HCT116 (cell line): ENCODE measurements at regions not wholly inside any gene's neighbourhood (a gene's known extent, or its start where the extent isn't known, plus 50 kb on each side); places are given as distances from the start of the nearest gene placed in this dataset.

Source experiments
- ATAC-seq: fragments of 200-7000 bp; cut with Tn5 transposase; 2 replicates; pipeline ENCODE4 v1.9.1; 2020; ENCODE audit warnings: mild to moderate bottlenecking, moderate library complexity
- BruUV-seq: library from RNA; stranded (reverse); fragments of 400-500 nt; replicated peaks from 2 replicates; lab custom pipeline; 2021; lab: Mats Ljungman, UMichigan
- CTCF ChIA-PET: fragments of 300-600 bp; sonication (Branson Sonifier 250); formaldehyde crosslinking; loops from one replicate; lab custom pipeline; 2021; ENCODE audit warnings: antibody characterized with exemption; lab: Charles Lee
- POLR2A ChIA-PET: fragments of 300-600, 350-600 bp; sonication (Branson Sonifier 250); formaldehyde crosslinking; loops from one replicate; lab custom pipeline; 2021; ENCODE audit warnings: antibody characterized with exemption; lab: Charles Lee
- RAD21 ChIA-PET, 2 experiments: fragments of 300-600 bp; sonication (Branson Sonifier 250); formaldehyde crosslinking; loops; one replicate each; lab custom pipeline; 2023; ENCODE audit warnings: low total read pairs in 2 of 2; ENCODE audit not compliant: uncharacterized antibody in 2 of 2, unreplicated experiment in 2 of 2, low non-redundant PET in 1 of 2; lab: Charles Lee
- DNase-seq: peaks from one replicate; pipeline ENCODE4 v3.0.0-alpha.2; 2010; ENCODE audit warnings: low read depth, low spot score
- H2AFZ ChIP-seq: fragments of 200-600 bp; shearing (Covaris generic), sonication (generic); 2 replicates; pipeline ENCODE4 v1.6.1; 2017; ENCODE audit warnings: low read depth, mixed run types, mixed read lengths, antibody characterized with exemption, low read length; ENCODE audit not compliant: poor library complexity, severe bottlenecking
- H3K27ac ChIP-seq: 2 replicates; pipeline ENCODE4 v1.5.1; 2012; ENCODE audit warnings: low read depth, low read length
- H3K27me3 ChIP-seq: fragments of 200-600 bp; sonication (generic); 2 replicates; pipeline ENCODE4 v1.6.1; 2016; ENCODE audit warnings: mixed run types, low read length, mixed read lengths; ENCODE audit not compliant: insufficient read depth
- H3K36me3 ChIP-seq, 2 experiments: fragments of 200-500 bp in 1 of 2; fragments of 200-600 bp in 1 of 2; sonication (Bioruptor generic) in 1 of 2; sonication (generic) in 1 of 2; 2 replicates each; pipeline versions ENCODE4 v1.5.1 to v1.6.1; 2014 to 2016; ENCODE audit warnings: low read length in 2 of 2, inconsistent platforms in 1 of 2, mixed read lengths in 1 of 2, mixed run types in 1 of 2; ENCODE audit not compliant: insufficient read depth in 2 of 2, control insufficient read depth in 1 of 2
- H3K4me1 ChIP-seq, 2 experiments: fragments of 200-600 bp in 1 of 2; sonication (generic) in 1 of 2; 2 replicates each; pipeline versions ENCODE4 v1.5.1 to v1.6.1; 2012 to 2017; ENCODE audit warnings: low read length in 2 of 2, inconsistent platforms in 1 of 2, mild to moderate bottlenecking in 1 of 2, mixed read lengths in 1 of 2, mixed run types in 1 of 2, moderate library complexity in 1 of 2; ENCODE audit not compliant: insufficient read depth in 2 of 2, control insufficient read depth in 1 of 2
- H3K4me2 ChIP-seq: fragments of 200-600 bp; sonication (generic); 2 replicates; pipeline ENCODE4 v1.6.1; 2017; ENCODE audit warnings: mixed run types, low read length, mixed read lengths
- H3K4me3 ChIP-seq, 2 experiments: fragments of 200-600 bp in 1 of 2; sonication (generic) in 1 of 2; replicated peaks in 1 of 2; 2 replicates each; pipeline ENCODE4 v1.5.1; 2011 to 2016; ENCODE audit warnings: low read length in 2 of 2, control low read depth in 1 of 2, low read depth in 1 of 2, mild to moderate bottlenecking in 1 of 2, mixed read lengths in 1 of 2, mixed run types in 1 of 2
- H3K79me2 ChIP-seq: fragments of 200-600 bp; sonication (generic); 2 replicates; pipeline ENCODE4 v1.6.1; 2017; ENCODE audit warnings: mild to moderate bottlenecking, mixed run types, low read length, moderate library complexity, mixed read lengths; ENCODE audit not compliant: insufficient read depth
- H3K9ac ChIP-seq: fragments of 200-600 bp; sonication (generic); 2 replicates; pipeline ENCODE4 v1.6.1; 2016; ENCODE audit warnings: low read length, mixed read lengths
- H3K9me2 ChIP-seq: fragments of 200-600 bp; sonication (generic), shearing (Covaris generic); 2 replicates; pipeline ENCODE4 v1.6.1; 2017; ENCODE audit warnings: mixed run types, mild to moderate bottlenecking, moderate library complexity; ENCODE audit not compliant: insufficient read depth
- H3K9me3 ChIP-seq, 2 experiments: fragments of 200-500 bp in 1 of 2; fragments of 200-600 bp in 1 of 2; sonication (Bioruptor generic) in 1 of 2; sonication (generic) in 1 of 2; 2 replicates each; pipeline ENCODE4 v1.6.1; 2014 to 2017; ENCODE audit warnings: low read length in 2 of 2, mixed read lengths in 2 of 2, inconsistent platforms in 1 of 2, low read depth in 1 of 2, mild to moderate bottlenecking in 1 of 2, mixed run types in 1 of 2, moderate library complexity in 1 of 2; ENCODE audit not compliant: control insufficient read depth in 1 of 2, insufficient read depth in 1 of 2
- H4K20me1 ChIP-seq: fragments of 200-600 bp; sonication (generic), shearing (Covaris generic); 2 replicates; pipeline ENCODE4 v1.6.1; 2017; ENCODE audit warnings: mixed run types, mild to moderate bottlenecking, moderate library complexity; ENCODE audit not compliant: insufficient read depth
- ATF3 ChIP-seq: IDR thresholded peaks from 2 replicates; pipeline ENCODE4 v1.6.1; 2012
- CBX3 ChIP-seq: IDR thresholded peaks from 2 replicates; pipeline ENCODE4 v1.6.1; 2012; ENCODE audit warnings: low read depth
- CEBPB ChIP-seq: IDR thresholded peaks from 2 replicates; pipeline ENCODE4 v1.6.1; 2012; ENCODE audit warnings: low read depth
- EGR1 ChIP-seq: IDR thresholded peaks from 2 replicates; pipeline ENCODE4 v1.6.1; 2012; ENCODE audit warnings: low read depth
- ELF1 ChIP-seq: IDR thresholded peaks from 2 replicates; pipeline ENCODE4 v1.6.1; 2012; ENCODE audit warnings: low read depth, borderline replicate concordance
- EZH2phosphoT487 ChIP-seq: fragments of 200-600 bp; IDR thresholded peaks from 2 replicates; pipeline ENCODE4 v1.6.1; 2018; ENCODE audit warnings: antibody characterized with exemption, borderline replicate concordance
- FOSL1 ChIP-seq: IDR thresholded peaks from 2 replicates; pipeline ENCODE4 v1.6.1; 2012; ENCODE audit warnings: low read depth
- JUND ChIP-seq: IDR thresholded peaks from 2 replicates; pipeline ENCODE4 v1.6.1; 2012
- POLR2AphosphoS5 ChIP-seq: IDR thresholded peaks from 2 replicates; pipeline ENCODE4 v1.6.1; 2011; ENCODE audit warnings: mild to moderate bottlenecking, low read depth, low read length, moderate library complexity
- RAD21 ChIP-seq: IDR thresholded peaks from 2 replicates; pipeline ENCODE4 v1.6.1; 2012; ENCODE audit warnings: low read depth, mild to moderate bottlenecking
- REST ChIP-seq: IDR thresholded peaks from 2 replicates; pipeline ENCODE4 v1.6.1; 2012; ENCODE audit warnings: low read depth
- SP1 ChIP-seq: IDR thresholded peaks from 2 replicates; pipeline ENCODE4 v1.6.1; 2012; ENCODE audit warnings: low read depth
- YY1 ChIP-seq: IDR thresholded peaks from 2 replicates; pipeline ENCODE4 v1.6.1; 2011; ENCODE audit warnings: low read length, low read depth, moderate library complexity, mild to moderate bottlenecking; ENCODE audit not compliant: insufficient replicate concordance; ENCODE audit errors: extremely low read depth
- ZFX ChIP-seq: fragments of 450-650 bp; IDR thresholded peaks from 2 replicates; pipeline ENCODE4 v1.6.1; 2017
- ZNF274 ChIP-seq: fragments of 200-500 bp; sonication (Bioruptor generic); IDR thresholded peaks from 2 replicates; pipeline ENCODE4 v1.6.1; 2014; ENCODE audit warnings: mild to moderate bottlenecking, low read depth, low read length, inconsistent platforms
- intact Hi-C: fragments of 100-400 bp; cut with micrococcal nuclease; formaldehyde crosslinking; loops from 2 replicates; pipeline ENCODE4 v1.10.0; 2022
- TF ChIP-seq, protein P1 (sequence below): IDR thresholded peaks from 2 replicates; pipeline ENCODE4 v1.6.1; 2011; ENCODE audit warnings: mild to moderate bottlenecking, low read length, moderate library complexity; ENCODE audit not compliant: insufficient replicate concordance; ENCODE audit errors: extremely low read depth
- TF ChIP-seq, protein P2 (sequence below): IDR thresholded peaks from 2 replicates; pipeline ENCODE4 v1.6.1; 2012
- TF ChIP-seq, protein P3 (sequence below), 3 experiments: fragments of 200-600 bp in 1 of 3; sonication (generic) in 1 of 3; IDR thresholded peaks in 2 of 3; conservative IDR thresholded peaks in 1 of 3; 2 replicates each; pipeline ENCODE4 v1.5.1; 2012 to 2017; ENCODE audit warnings: low read depth in 2 of 3, low read length in 2 of 3, antibody characterized with exemption in 1 of 3, borderline replicate concordance in 1 of 3, control low read depth in 1 of 3, mild to moderate bottlenecking in 1 of 3, mixed read lengths in 1 of 3, mixed run types in 1 of 3, moderate library complexity in 1 of 3; ENCODE audit not compliant: insufficient read depth in 1 of 3

DNA sequence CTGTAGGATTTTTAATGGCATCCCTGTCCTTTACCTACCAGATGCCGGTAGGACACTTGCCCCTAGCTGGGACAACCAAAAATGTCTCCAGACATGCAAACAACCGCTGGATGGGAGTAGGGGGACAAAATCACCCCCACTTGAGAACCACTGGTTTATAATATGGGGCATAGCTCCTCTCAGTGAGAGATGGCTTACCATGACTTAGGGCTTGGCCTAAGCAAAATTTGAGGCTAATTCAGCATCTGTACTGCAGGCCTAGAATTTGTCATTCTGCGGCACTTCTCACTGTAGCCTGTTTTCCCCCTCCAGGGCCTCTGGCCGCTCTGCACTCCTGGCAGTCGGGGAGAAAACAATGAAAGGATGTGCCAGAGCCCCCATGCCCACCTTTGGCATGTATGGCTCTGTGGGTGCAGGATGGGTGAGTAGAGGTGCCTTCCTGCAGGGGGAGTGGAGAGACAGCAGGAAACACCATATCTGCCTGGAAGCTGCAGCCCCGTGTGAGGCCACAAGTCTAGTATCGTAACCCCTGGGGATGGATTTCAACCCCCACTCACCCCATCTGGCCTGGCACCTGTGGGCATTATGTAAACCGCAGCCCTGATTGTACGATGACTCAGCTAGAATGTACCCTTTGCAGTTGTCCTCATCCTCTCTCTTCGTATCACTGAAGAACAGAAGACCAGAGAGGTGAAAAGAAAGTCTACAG, 268.1 kb downstream of the SOX9 start:
- H4K20me1 ChIP-seq = no peaks in the 10 kb centered on the region
- no TSS peak for BruUV-seq
- ATAC-seq (peak; percentile 74), DNase-seq (peak; percentile 83)
- intact Hi-C loops = loop anchor here (5.0 kb wide), 1 partner anchor 262 kb away; no protein-coding TSS in a partner anchor
- no peaks in the 10 kb centered on the region for H3K79me2 ChIP-seq
- ChIA-PET CTCF (interaction anchor here (0.7 to 1.4 kb wide), 5 partner anchors 15 to 268 kb away, joined by 3 to 8 read pairs (median 5); partner anchors contain the start of gene SOX9), POLR2A (interaction anchor here (1.0 to 1.7 kb wide), 3 partner anchors 17 to 268 kb away, joined by 3 to 7 read pairs (median 3); partner anchors contain the start of gene SOX9), RAD21 (interaction anchor here in 1 of 2 experiments (0.7 to 1.3 kb wide), 2 partner anchors 122 to 268 kb away, joined by 3 to 5 read pairs; partner anchors contain the start of gene SOX9)
- peak overlapping the region; percentile 76 for H3K27ac ChIP-seq
- H3K4me2 ChIP-seq = peak overlapping the region; percentile 70
- peak overlapping the region; percentile 35 for H3K9ac ChIP-seq
- H3K27me3 ChIP-seq = no peaks in the 10 kb centered on the region
- H2AFZ ChIP-seq = peak overlapping the region; percentile 5
- no peaks in the 10 kb centered on the region for H3K9me2 ChIP-seq
- H3K36me3 ChIP-seq = no peaks in the 10 kb centered on the region
- peak overlapping the region in 1 of 2 experiments; percentile 19; a peak in 1 of 4 replicates for H3K4me3 ChIP-seq
- no peaks in the 10 kb centered on the region for H3K9me3 ChIP-seq
- H3K4me1 ChIP-seq = peaks cover 87 to 95% of the 10 kb centered on the region in 2 experiments
- TF ChIP-seq YY1 = no peak
- TF ChIP-seq EGR1 = no peak
- peak; percentile 76 for TF ChIP-seq RAD21
- TF ChIP-seq, protein P1, sequence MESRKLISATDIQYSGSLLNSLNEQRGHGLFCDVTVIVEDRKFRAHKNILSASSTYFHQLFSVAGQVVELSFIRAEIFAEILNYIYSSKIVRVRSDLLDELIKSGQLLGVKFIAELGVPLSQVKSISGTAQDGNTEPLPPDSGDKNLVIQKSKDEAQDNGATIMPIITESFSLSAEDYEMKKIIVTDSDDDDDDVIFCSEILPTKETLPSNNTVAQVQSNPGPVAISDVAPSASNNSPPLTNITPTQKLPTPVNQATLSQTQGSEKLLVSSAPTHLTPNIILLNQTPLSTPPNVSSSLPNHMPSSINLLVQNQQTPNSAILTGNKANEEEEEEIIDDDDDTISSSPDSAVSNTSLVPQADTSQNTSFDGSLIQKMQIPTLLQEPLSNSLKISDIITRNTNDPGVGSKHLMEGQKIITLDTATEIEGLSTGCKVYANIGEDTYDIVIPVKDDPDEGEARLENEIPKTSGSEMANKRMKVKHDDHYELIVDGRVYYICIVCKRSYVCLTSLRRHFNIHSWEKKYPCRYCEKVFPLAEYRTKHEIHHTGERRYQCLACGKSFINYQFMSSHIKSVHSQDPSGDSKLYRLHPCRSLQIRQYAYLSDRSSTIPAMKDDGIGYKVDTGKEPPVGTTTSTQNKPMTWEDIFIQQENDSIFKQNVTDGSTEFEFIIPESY = no peak
- TF ChIP-seq FOSL1 = peak; percentile 71
- TF ChIP-seq POLR2AphosphoS5 = peak; percentile 68
- no peak for TF ChIP-seq ATF3
- peak; percentile 64; the same call in 1 of the 2 replicates for TF ChIP-seq CEBPB
- TF ChIP-seq REST = no peak
- no peak for TF ChIP-seq ZNF274
- TF ChIP-seq, protein P2, sequence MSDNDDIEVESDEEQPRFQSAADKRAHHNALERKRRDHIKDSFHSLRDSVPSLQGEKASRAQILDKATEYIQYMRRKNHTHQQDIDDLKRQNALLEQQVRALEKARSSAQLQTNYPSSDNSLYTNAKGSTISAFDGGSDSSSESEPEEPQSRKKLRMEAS = peak; percentile 65
- peak; percentile 82 for TF ChIP-seq SP1
- TF ChIP-seq CBX3 = peak; percentile 83; the same call in 1 of the 2 replicates
- TF ChIP-seq ZFX = peak; percentile 32; the same call in 1 of the 2 replicates
- TF ChIP-seq JUND = peak; percentile 77
- TF ChIP-seq EZH2phosphoT487 = no peak
- TF ChIP-seq, protein P3, sequence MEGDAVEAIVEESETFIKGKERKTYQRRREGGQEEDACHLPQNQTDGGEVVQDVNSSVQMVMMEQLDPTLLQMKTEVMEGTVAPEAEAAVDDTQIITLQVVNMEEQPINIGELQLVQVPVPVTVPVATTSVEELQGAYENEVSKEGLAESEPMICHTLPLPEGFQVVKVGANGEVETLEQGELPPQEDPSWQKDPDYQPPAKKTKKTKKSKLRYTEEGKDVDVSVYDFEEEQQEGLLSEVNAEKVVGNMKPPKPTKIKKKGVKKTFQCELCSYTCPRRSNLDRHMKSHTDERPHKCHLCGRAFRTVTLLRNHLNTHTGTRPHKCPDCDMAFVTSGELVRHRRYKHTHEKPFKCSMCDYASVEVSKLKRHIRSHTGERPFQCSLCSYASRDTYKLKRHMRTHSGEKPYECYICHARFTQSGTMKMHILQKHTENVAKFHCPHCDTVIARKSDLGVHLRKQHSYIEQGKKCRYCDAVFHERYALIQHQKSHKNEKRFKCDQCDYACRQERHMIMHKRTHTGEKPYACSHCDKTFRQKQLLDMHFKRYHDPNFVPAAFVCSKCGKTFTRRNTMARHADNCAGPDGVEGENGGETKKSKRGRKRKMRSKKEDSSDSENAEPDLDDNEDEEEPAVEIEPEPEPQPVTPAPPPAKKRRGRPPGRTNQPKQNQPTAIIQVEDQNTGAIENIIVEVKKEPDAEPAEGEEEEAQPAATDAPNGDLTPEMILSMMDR (IDR thresholded peaks at IDR 0.05 in 2 of 3, conservative IDR thresholded peaks at IDR 0.05 in 1 of 3; ENCODE audit: borderline replicate concordance in 1 of 3, insufficient read depth in 1 of 3, low read depth in 2 of 3, low read length in 2 of 3) = peak in 2 of 3 experiments; percentile 77 to 86; a peak in 5 of 6 replicates
- no peak for TF ChIP-seq ELF1
